PFSK-1 (cell line): ENCODE measurements at regions not wholly inside any gene's neighbourhood (a gene's known extent, or its start where the extent isn't known, plus 50 kb on each side); places are given as distances from the start of the nearest gene placed in this dataset.

Experiments
- POLR2AphosphoS5 ChIP-seq: IDR thresholded peaks from 2 replicates; pipeline ENCODE4 v1.6.1; 2012; ENCODE audit warnings: low read depth, mild to moderate bottlenecking, control low read depth, low read length, moderate library complexity
- SIN3A ChIP-seq: IDR thresholded peaks from 2 replicates; pipeline ENCODE4 v1.6.1; 2012; ENCODE audit warnings: mild to moderate bottlenecking, low read length, moderate library complexity, borderline replicate concordance; ENCODE audit not compliant: insufficient read depth
- TAF1 ChIP-seq: IDR thresholded peaks from 2 replicates; pipeline ENCODE4 v1.6.1; 2012; ENCODE audit warnings: low read length, control low read depth, borderline replicate concordance; ENCODE audit not compliant: insufficient read depth
- TF ChIP-seq, protein P1 (sequence below), 2 experiments: IDR thresholded peaks; 2 replicates each; pipeline versions ENCODE4 v1.6.1 to v1.8.0; 2011 to 2012; ENCODE audit warnings: low read depth in 2 of 2, low read length in 2 of 2, control low read depth in 1 of 2, inconsistent platforms in 1 of 2, mild to moderate bottlenecking in 1 of 2, moderate library complexity in 1 of 2; ENCODE audit not compliant: insufficient read depth in 1 of 2

DNA sequence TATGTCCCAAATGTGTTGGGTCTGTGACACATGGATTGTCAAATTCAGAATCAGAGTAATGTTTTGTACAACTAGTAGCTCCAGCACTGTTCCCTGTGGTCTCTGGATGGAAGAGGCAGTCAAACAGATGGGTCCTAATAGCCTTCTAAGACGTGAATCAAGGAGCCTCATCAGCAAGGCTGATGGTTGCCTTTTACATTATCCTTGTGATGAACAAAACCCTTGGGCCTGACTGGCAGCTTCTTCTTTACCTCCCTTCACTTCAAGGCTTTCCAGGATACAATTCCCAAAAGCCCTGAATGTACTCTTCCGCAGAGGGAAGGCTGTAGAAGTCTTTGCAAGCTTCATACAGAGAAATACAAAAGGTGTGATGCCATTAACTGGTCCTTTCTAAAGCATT, 633.3 kb downstream of the USP25 start:
- TF ChIP-seq POLR2AphosphoS5 (no peak), TAF1 (no peak), SIN3A (no peak)
- TF ChIP-seq, protein P1, sequence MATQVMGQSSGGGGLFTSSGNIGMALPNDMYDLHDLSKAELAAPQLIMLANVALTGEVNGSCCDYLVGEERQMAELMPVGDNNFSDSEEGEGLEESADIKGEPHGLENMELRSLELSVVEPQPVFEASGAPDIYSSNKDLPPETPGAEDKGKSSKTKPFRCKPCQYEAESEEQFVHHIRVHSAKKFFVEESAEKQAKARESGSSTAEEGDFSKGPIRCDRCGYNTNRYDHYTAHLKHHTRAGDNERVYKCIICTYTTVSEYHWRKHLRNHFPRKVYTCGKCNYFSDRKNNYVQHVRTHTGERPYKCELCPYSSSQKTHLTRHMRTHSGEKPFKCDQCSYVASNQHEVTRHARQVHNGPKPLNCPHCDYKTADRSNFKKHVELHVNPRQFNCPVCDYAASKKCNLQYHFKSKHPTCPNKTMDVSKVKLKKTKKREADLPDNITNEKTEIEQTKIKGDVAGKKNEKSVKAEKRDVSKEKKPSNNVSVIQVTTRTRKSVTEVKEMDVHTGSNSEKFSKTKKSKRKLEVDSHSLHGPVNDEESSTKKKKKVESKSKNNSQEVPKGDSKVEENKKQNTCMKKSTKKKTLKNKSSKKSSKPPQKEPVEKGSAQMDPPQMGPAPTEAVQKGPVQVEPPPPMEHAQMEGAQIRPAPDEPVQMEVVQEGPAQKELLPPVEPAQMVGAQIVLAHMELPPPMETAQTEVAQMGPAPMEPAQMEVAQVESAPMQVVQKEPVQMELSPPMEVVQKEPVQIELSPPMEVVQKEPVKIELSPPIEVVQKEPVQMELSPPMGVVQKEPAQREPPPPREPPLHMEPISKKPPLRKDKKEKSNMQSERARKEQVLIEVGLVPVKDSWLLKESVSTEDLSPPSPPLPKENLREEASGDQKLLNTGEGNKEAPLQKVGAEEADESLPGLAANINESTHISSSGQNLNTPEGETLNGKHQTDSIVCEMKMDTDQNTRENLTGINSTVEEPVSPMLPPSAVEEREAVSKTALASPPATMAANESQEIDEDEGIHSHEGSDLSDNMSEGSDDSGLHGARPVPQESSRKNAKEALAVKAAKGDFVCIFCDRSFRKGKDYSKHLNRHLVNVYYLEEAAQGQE (IDR thresholded peaks at IDR 0.05; ENCODE audit: insufficient read depth in 1 of 2, low read depth in 2 of 2, low read length in 2 of 2), result no peak
